Testis (tissue), 2 donors: ENCODE measurements at regions not wholly inside any gene's neighbourhood (a gene's known extent, or its start where the extent isn't known, plus 50 kb on each side); places are given as distances from the start of the nearest gene placed in this dataset.
"Not testable (repeated sequence)": the region's sequence is repeated elsewhere in the genome, so short reads cannot be mapped to it uniquely, and the experiment has no call there.

Experiments
- DNase-seq: peaks from one replicate; pipeline ENCODE4 v3.0.0-alpha.2; 2019
- H3K27ac ChIP-seq, 2 donors: fragments of 200-600 bp; sonication (generic); one replicate each; pipeline ENCODE4 v1.5.1; 2019
- H3K27me3 ChIP-seq: fragments of 200-600 bp; sonication (generic); one replicate; pipeline ENCODE4 v1.5.1; 2019
- H3K36me3 ChIP-seq: fragments of 200-600 bp; sonication (generic); one replicate; pipeline ENCODE4 v1.5.1; 2017; ENCODE audit warnings: low read depth; ENCODE audit errors: missing control alignments
- H3K4me1 ChIP-seq: fragments of 200-600 bp; sonication (generic); one replicate; pipeline ENCODE4 v1.5.1; 2019
- H3K4me3 ChIP-seq, 2 donors: fragments of 200-600 bp; sonication (generic); one replicate each; pipeline ENCODE4 v1.5.1; 2017 to 2019
- H3K9me3 ChIP-seq: fragments of 200-600 bp; sonication (generic); one replicate; pipeline ENCODE4 v1.5.1; 2017
- POLR2A ChIP-seq: fragments of 450-650 bp; IDR thresholded peaks from one replicate; pipeline ENCODE4 v1.6.1; 2017; ENCODE audit warnings: antibody characterized with exemption, mild to moderate bottlenecking, moderate library complexity
- WGBS, 2 donors: methylation state at CpG; one replicate each; pipeline ENCODE4 v1.1.5; 2018; 5-methylcytosine and 5-hydroxymethylcytosine counted together
- intact Hi-C: fragments of 100-400 bp; cut with DNase I; formaldehyde crosslinking; loops from one replicate; pipeline ENCODE4 v1.15.1; 2023; ENCODE audit warnings: low total_unique reads
- TF ChIP-seq, protein P1 (sequence below), 3 experiments: fragments of 450-650 bp in 2 of 3; fragments of 200-600 bp in 1 of 3; sonication (generic) in 1 of 3; IDR thresholded peaks; one replicate each; pipeline ENCODE4 v1.5.1; 2016 to 2019; ENCODE audit warnings: antibody characterized with exemption in 3 of 3, mild to moderate bottlenecking in 2 of 3, moderate library complexity in 1 of 3

- TF ChIP-seq POLR2A: no peak
- TF ChIP-seq, protein P1, sequence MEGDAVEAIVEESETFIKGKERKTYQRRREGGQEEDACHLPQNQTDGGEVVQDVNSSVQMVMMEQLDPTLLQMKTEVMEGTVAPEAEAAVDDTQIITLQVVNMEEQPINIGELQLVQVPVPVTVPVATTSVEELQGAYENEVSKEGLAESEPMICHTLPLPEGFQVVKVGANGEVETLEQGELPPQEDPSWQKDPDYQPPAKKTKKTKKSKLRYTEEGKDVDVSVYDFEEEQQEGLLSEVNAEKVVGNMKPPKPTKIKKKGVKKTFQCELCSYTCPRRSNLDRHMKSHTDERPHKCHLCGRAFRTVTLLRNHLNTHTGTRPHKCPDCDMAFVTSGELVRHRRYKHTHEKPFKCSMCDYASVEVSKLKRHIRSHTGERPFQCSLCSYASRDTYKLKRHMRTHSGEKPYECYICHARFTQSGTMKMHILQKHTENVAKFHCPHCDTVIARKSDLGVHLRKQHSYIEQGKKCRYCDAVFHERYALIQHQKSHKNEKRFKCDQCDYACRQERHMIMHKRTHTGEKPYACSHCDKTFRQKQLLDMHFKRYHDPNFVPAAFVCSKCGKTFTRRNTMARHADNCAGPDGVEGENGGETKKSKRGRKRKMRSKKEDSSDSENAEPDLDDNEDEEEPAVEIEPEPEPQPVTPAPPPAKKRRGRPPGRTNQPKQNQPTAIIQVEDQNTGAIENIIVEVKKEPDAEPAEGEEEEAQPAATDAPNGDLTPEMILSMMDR (IDR thresholded peaks at IDR 0.05): no peak
- intact Hi-C loops: no loop called here
Measured at GRCh38 chr2:95707837-95708236, 116.0 kb downstream of the TRIM43 start.

GRCh38 chr2:95709831-95710230 is 118.0 kb downstream of the TRIM43 start:
- no peak overlapping the region for H3K4me3 ChIP-seq
- no peaks in the 10 kb centered on the region for H3K4me1 ChIP-seq
- H3K36me3 ChIP-seq: no peaks in the 10 kb centered on the region
- intact Hi-C loops: no loop called here
- DNase-seq: no peak
- TF ChIP-seq, protein P1 (IDR thresholded peaks at IDR 0.05): no peak
- TF ChIP-seq POLR2A: no peak
- no peaks in the 10 kb centered on the region for H3K9me3 ChIP-seq
- H3K27me3 ChIP-seq: no peaks in the 10 kb centered on the region
- no peak overlapping the region for H3K27ac ChIP-seq

More at GRCh38 chr2:95707837-95708236, 116.0 kb downstream of the TRIM43 start:
- Histone ChIP-seq H3K36me3 (no peaks in the 10 kb centered on the region), H3K9me3 (no peaks in the 10 kb centered on the region), H3K4me3 (no peak overlapping the region), H3K4me1 (no peaks in the 10 kb centered on the region), H3K27me3 (no peaks in the 10 kb centered on the region), H3K27ac (no peak overlapping the region)
- WGBS, 2 donors: 86 to 91% methylated on average over 5 of the region's 5 CpGs
- DNase-seq: no peak

DNA sequence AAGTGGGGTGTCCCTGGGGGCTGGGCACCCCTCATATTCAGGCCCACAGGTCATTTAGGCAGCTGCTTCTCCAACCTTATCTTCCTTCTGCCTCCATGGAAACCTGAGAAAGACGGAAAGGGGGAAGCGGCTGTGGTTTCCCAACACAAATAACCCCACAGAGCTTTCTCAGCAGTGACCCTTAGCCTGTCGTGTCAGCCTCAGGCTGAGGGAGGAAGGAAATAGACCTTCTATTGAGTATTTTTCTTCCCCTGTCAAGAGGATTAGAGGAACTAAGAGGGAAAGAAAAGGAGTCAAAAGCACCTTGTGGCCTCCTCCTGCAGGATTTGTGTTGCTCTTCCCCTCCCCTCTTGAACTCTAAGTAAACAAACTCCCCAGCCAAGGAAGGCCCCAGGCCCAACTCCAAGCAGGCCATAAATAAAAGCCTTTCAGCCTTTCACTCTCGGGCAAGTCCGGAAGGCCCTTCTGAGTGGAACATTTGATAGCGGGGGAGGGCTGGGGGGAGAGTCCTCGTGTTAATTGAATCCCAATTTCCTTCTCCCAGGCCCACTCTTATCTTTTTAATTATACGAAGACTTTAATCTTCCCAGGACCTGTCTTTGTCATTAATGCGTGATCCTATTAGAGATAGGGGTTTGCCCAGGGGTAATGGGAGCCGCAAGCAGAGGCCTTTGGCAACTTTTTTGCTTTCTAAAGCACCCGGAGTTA is 121.8 kb downstream of the TRIM43 start:
- H3K27me3 ChIP-seq, DNase-seq, intact Hi-C loops, H3K36me3 ChIP-seq, H3K4me1 ChIP-seq, H3K9me3 ChIP-seq, H3K27ac ChIP-seq, H3K4me3 ChIP-seq: not testable (repeated sequence)
- 73 to 81% methylated on average over 11 of the region's 11 CpGs for WGBS, 2 donors

DNA sequence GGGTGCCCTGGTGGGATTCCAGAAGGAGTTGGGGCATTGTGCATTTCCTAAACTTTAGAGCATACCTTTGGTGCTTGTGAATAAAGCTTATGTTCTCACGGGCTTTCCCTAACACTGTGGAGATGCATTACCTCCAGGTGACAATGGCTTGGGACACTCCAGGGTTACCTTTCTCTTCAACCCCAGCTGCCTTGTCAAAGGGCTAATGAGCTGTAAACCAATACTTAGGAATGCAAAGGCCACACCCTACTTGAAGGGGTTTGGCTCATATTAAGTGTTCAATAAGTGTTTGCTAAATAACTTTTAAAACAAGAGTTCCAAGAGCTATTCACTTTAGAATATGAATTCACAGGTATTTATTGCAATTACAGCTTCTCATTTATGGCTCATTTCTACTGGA is 122.6 kb downstream of the TRIM43 start:
- H3K4me1 ChIP-seq, H3K27me3 ChIP-seq, H3K9me3 ChIP-seq, H3K36me3 ChIP-seq, H3K4me3 ChIP-seq, intact Hi-C loops, DNase-seq, H3K27ac ChIP-seq: not testable (repeated sequence)
- 80 to 100% methylated on average over 1 of the region's 1 CpG for WGBS, 2 donors

GRCh38 chr2:95719473-95720060 is 127.8 kb downstream of the TRIM43 start:
- no peaks in the 10 kb centered on the region for H3K27me3 ChIP-seq
- no peak overlapping the region for H3K27ac ChIP-seq
- TF ChIP-seq POLR2A: no peak
- TF ChIP-seq, protein P1 (IDR thresholded peaks at IDR 0.05): no peak
- H3K4me1 ChIP-seq: no peaks in the 10 kb centered on the region
- H3K9me3 ChIP-seq: no peaks in the 10 kb centered on the region
- H3K36me3 ChIP-seq: no peaks in the 10 kb centered on the region
- intact Hi-C loops: no loop called here
- 92 to 100% methylated on average over 5 to 8 of the region's 8 CpGs for WGBS, 2 donors
- no peak overlapping the region for H3K4me3 ChIP-seq
- DNase-seq: no peak

GRCh38 chr2:95721726-95722125 is 129.9 kb downstream of the TRIM43 start:
- intact Hi-C loops: no loop called here
- H3K4me3 ChIP-seq: no peak overlapping the region
- WGBS, 2 donors: 97 to 99% methylated on average over 8 of the region's 8 CpGs
- no peaks in the 10 kb centered on the region for H3K27me3 ChIP-seq
- H3K9me3 ChIP-seq: no peaks in the 10 kb centered on the region
- no peak overlapping the region for H3K27ac ChIP-seq
- H3K36me3 ChIP-seq: no peaks in the 10 kb centered on the region
- no peak for DNase-seq
- TF ChIP-seq, protein P1 (IDR thresholded peaks at IDR 0.05): no peak
- no peak for TF ChIP-seq POLR2A
- no peaks in the 10 kb centered on the region for H3K4me1 ChIP-seq
